Mammary epithelial cell (primary cell): ENCODE measurements at regions not wholly inside any gene's neighbourhood (a gene's known extent, or its start where the extent isn't known, plus 50 kb on each side); places are given as distances from the start of the nearest gene placed in this dataset.

ENCODE experiments used
- EZH2 ChIP-seq: IDR thresholded peaks from 2 replicates; pipeline ENCODE4 v1.6.1; 2012; ENCODE audit warnings: low read length, inconsistent platforms, borderline replicate concordance
- TF ChIP-seq, protein P1 (sequence below), 2 donors: IDR thresholded peaks in 1 of 2; conservative IDR thresholded peaks in 1 of 2; 2 replicates each; pipeline ENCODE4 v1.5.1; 2011 to 2012; ENCODE audit warnings: inconsistent platforms in 2 of 2, low read length in 2 of 2, mild to moderate bottlenecking in 2 of 2, control low read depth in 1 of 2, low read depth in 1 of 2; ENCODE audit not compliant: insufficient read depth in 1 of 2; ENCODE audit errors: extremely low read depth in 1 of 2

DNA sequence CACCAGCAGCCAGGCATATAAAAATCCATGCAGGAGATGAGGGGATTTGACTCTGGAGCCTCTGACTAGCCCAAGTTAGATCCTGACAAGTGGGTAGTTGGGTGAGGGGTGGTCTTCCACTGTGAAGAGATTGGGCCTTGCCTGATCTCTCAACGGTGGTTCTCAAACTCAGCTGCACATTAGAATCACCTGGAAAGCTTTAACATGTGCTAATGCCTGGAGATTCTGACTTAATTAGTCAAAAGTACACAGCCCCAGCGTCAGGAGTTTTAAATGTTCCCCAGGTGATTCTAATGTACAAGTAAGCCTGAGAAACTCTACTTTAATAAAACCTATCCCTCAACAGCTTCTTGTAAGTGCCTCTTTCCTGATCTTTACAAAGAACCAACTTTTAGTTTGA is 57.5 kb downstream of the GCNT4 start:
- TF ChIP-seq, protein P1, sequence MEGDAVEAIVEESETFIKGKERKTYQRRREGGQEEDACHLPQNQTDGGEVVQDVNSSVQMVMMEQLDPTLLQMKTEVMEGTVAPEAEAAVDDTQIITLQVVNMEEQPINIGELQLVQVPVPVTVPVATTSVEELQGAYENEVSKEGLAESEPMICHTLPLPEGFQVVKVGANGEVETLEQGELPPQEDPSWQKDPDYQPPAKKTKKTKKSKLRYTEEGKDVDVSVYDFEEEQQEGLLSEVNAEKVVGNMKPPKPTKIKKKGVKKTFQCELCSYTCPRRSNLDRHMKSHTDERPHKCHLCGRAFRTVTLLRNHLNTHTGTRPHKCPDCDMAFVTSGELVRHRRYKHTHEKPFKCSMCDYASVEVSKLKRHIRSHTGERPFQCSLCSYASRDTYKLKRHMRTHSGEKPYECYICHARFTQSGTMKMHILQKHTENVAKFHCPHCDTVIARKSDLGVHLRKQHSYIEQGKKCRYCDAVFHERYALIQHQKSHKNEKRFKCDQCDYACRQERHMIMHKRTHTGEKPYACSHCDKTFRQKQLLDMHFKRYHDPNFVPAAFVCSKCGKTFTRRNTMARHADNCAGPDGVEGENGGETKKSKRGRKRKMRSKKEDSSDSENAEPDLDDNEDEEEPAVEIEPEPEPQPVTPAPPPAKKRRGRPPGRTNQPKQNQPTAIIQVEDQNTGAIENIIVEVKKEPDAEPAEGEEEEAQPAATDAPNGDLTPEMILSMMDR (conservative IDR thresholded peaks at IDR 0.05 in 1 of 2, IDR thresholded peaks at IDR 0.05 in 1 of 2; ENCODE audit: extremely low read depth in 1 of 2, insufficient read depth in 1 of 2, low read depth in 1 of 2, low read length in 2 of 2), result no peak
- TF ChIP-seq EZH2, result no peak
